DMS79 (cell line): ENCODE measurements at regions not wholly inside any gene's neighbourhood (a gene's known extent, or its start where the extent isn't known, plus 50 kb on each side); places are given as distances from the start of the nearest gene placed in this dataset.
A peak's percentile ranks its signal among the peaks of the same experiment; 100 is the strongest.
"Not testable (repeated sequence)": the region's sequence is repeated elsewhere in the genome, so short reads cannot be mapped to it uniquely, and the experiment has no call there.

Experiments
- DNase-seq: peaks from one replicate; lab custom pipeline; 2025; lab: John Stamatoyannopoulos, UW

DNA sequence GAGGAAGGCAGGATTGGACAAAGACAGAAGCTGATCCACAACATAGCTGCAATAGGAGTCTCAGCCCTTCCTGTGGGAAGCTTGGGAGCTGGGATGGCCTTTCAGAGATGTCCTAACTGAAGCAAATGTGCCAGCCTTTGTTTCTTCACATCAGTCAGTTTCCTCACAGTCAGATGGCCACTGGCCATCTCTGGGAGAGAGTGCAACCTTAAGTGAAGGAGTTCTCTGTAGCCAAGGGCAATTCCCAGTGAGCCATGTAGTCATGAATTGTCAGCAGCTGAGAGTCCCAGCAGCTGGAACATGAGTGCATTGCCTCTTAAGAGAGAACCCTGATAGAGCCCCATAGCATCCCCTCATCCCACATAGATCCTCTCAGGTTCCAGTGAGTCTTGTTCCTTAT, 89.1 kb upstream of the LIFR start:
- DNase-seq: no peak

DNA sequence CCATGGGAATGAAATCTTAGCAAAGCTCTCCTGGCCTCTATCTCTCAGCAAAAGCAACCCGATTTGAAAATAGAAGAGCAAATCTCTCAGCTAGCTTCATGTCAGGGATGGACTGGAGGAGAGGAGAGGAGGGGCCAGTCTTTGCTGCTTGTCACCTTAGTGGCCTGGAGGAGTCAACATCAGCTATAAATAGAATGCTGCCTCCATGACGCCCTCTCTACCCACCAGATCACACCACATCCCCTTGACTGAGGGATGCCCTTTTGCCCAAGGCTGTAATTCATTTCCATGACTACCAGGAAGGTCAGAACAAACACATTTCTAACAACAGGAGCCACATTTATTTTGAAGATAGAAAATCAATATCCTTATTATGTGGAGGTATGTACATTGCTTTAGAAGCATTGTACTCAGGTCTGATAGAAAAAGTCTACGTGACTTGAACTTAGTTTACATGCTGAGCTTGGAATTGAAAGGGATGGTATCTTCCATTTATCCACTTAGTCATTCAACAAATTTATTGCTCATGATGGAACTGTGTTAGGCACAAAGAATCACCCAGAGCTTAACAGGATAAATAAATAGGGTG, 92.4 kb upstream of the LIFR start:
- no peak for DNase-seq

DNA sequence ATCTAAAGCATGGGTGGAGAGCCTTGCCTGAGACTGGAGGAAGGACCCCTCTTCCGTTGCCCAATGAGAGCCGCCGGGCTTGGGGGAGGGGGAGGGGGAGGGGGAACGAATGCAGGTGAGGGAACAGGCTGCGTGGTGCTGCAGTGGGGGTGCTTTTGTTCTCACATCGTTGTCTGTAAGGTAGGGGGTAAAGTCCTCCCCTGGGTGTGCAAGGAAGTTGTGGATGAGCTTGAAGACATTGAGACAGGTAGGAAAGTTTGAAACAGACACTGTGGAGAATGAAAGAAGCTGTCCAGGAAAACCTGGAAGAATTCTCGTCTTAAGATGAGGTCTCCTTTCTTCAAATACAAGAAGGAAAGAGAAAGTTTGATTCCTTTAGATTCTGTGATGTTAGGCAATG, 94.1 kb upstream of the LIFR start:
- DNase-seq: no peak

DNA sequence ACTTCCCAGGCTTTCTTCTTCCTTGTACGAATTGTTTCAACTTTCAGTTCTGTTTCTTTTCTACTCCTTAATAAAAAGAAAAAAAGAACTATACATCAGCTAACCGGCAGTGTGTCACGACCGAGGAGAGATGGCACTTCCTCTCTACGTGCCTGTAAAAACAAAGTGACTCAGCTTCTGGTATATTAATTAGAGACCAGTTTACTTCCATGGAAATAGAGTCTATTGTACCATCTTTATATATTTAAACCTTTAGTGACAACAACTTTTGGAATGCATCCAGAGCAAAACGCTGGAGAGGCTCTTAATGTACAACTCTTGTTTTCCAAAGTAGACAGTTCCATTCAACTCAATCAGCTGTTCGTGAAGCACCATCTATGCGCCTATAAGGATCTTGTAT, 94.5 kb upstream of the LIFR start:
- DNase-seq: peak; percentile 6

DNA sequence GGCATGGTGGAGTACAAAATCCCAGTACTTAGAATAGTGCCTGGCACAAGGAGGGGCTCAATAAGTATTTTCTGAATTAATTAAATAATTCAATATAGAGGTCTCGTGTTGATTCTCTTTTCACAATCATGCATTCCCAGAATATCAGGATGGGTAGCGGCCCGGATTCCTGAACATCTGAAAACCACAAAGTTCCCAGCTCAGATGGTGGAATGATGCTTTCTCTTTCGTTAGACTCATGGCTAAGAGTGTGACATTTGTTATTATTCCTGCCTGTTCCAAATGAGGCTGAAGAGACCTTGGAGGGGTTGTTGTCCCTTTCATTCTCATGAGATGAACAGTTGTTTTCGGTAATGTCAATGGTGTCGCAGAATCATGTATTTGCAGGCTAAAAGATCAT, 95.4 kb upstream of the LIFR start:
- no peak for DNase-seq

DNA sequence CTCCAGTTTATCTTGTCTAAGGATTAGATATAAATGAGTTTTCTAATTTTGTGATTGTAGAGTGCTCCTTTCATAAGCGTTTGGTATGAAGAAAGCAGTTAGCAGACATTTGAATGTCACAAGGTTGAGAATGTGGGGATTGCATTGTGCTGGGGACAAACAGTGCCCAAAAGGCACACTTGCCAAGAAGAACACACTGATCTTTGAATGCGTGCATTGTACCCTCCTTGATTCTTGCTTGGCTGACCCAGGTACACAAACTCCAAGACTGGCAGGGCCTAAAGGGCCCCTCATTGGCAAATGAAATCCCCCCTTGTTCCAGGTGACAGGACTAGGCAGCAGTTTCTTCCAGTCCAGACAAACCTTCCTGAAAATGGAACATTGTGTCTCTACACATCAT, 96.9 kb upstream of the LIFR start:
- DNase-seq: no peak

DNA sequence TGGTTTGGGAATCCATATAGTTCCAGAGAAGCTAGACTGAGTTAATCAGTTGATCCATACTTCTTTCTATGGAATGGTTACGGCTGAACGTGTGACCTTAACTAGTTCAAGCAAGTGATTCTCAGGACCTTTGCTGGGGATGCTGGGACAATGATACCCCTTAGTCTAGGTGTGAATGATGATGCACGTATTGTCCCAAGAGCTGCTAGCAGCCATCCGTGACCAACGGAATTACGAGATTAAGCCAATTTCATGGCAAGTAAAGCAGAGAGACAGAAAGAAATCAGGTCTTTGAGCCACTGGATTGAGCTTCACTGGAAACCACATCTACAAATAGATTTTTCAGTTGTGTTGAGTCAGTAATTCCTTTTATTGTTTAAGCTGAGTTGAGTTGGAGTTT, 99.2 kb upstream of the LIFR start:
- no peak for DNase-seq

DNA sequence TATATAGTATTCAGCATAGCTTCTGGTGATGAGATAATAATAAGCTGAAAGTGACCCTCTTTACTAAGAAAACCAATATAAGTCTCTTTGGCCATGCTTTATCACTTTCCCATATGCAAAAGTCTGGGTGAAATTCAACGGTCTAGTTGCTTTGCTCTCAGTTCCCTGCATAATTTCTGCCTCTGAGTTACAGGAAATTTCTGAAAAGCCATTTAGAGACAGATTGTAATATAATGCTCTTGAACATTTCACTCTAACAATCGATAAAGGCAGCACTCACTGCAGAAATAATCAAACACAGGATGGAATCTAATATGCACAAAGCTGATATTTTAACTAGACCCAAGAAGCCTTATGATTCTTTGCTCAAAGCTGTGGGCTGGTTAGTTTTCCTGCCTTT, 100.1 kb upstream of the LIFR start:
- no peak for DNase-seq

DNA sequence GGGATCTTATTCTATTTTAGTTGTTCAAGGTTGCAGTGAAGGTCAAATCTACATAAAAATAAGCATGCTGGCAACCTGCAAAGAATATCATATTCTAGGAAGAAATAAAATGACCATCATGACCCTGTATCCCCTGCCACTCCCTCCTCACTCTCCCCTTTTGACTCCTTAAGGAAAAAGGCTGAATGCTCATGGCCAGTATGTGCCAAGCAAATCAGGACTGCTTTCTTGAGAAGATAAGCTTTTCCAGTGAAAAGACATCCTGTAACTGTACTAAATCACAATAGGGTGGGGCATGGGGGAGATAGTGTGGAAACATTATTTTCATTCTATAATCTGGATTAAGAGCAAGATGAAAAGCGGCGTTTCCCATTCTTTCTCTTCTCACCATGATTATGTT, 100.6 kb upstream of the LIFR start:
- DNase-seq: no peak

DNA sequence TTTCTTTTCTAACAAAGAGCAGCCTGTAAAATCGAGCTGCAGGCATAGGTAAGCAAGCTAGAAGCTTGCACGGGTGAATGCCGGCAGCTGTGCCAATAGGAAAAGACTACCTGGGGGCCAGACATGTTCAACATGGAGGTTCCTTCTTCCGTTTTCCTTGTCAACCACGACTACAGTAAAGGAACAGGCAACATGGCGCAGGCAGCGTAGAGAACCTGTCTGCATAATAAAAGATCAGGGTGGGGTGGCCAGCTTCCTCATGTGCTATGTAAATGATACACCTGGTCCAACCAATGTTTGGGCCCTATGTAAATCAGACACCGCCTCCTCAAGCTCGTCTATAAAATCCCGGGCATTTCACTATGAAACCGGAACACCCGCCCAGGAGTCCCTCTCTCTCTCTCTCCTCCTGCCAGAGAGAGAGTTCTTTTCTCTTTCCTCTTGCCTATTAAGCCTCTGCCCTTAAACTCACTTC, 103.8 kb upstream of the LIFR start:
- DNase-seq: no peak

DNA sequence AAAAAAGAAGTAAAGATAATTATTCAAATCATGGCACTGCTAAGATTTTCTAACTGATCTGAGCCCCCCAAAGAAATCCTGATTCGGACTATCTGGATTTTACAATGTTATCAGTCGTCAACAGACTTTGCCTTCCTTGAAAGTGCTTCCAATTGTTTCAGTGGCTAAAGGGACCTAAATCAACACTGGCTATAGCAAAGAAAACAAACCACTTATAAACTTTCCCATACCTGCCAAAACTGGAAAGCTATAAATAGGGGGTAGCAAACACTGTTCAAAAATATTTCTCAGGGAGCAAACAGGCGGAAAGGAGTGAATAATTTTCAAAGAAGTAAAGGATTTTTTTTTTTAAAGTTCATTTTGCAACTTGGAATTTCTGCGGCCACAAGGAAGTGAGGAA, 105.6 kb upstream of the LIFR start:
- no peak for DNase-seq

DNA sequence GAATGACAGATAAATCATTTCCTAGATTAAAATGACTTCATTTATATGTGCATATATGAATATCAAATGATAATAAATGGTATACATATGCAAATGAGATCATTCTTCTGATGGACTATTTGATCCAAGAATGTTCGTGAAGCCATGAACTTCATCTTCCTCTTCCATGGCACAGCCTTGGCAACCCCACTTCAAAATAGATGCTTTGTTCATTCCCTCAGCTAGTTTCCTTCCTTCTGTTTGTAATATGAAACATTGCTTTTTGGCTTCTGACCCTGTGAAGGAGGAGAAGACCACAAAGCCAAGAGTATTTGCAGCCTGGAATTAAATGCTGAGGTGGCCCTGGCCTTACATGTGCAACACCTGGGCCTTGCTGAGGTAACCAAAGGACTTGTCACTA, 106.8 kb upstream of the LIFR start:
- no peak for DNase-seq

DNA sequence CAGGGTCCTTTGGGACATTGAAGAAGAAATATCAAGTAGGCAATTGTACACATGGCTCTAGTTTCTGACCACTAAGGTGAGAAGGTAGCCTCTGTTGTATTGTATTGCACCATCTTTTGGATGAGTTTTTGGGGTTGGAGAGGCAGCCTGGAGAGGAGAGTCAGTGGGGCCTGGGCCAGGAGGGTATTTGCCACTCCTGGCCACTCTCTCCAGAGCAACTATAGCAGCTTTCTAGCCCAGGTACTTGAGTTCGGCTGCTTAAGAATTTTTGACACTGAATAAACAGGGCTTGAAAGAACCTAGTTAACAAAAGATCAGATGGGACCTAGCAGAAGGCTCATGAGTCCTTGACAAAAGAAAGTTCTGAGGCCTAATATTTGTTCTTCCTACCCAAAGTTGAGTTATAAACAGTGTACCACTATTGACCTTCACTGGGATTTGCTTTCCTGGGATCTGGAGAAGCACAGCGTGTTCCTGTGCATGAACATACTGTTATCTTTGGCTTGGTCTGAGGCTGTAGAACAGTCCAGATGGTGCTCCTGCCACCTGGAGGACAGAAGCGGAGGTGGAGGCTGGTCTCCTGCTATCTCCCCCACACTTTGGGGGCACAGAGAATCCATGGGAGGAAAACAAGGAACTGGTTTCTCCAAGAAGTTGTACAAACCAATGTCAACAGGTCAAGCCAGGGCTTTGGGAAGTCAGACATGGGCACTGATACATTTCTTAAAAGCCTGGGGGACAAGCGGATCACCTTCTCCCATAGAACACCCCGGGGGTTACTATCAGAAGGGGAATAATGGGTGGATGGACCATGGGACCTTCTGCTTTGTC, 110.4 kb upstream of the LIFR start:
- DNase-seq: no peak

DNA sequence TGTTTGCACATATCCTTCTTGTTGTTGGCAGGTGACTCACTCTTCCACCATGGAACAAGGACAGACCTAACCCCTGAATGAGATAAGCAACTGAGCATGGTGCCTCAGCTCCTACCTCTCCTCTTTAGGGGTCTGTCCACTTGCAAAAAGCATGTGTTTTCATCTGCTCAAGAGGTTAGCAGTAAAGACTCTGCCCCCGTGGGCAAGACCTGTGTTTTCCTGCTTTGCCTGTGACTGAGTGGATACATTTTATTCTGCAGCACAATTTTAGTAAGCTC, 111.0 kb upstream of the LIFR start:
- DNase-seq: no peak

DNA sequence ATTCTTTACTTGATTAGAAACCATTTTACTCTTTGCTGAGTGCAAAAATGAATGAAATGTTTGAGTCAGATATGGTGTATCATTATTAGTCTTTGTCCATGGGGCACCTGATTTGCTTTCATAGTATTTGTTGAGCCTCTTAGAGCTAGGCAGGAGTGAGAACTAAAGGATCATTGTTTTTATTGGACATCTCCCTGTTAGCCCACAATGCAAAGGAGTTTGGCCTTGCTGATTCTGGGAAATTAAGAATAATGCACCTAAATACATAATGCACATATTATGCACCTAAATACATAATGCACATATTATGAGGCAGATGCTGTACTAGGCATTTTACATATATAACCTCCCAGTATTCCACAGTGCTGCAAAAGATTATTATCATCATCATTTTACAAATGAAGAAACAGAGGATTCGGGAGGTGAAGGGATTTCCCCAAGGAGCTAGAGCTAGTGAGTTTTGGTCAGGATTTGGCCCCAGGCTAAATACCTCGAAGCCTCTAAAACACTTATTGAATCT, 113.0 kb upstream of the LIFR start:
- no peak for DNase-seq

DNA sequence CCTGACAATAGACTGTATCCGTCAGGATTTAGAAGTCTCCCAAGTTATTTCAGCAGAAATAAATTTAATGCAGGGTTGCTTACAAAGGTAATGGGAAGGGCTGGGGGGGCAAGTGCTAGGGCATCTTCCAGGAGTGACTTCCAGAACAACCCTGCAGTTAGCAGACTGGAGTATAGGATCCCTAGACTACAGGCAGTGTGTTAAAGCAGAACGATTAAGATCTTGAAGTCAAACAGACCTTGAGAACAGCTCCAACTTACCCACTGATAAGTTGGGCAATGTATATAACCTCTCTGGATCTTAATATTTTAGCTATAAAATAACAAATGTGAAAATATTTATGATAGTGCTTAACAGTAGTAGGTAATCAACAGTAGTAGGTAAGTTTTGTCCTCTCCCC, 113.6 kb upstream of the LIFR start:
- no peak for DNase-seq

DNA sequence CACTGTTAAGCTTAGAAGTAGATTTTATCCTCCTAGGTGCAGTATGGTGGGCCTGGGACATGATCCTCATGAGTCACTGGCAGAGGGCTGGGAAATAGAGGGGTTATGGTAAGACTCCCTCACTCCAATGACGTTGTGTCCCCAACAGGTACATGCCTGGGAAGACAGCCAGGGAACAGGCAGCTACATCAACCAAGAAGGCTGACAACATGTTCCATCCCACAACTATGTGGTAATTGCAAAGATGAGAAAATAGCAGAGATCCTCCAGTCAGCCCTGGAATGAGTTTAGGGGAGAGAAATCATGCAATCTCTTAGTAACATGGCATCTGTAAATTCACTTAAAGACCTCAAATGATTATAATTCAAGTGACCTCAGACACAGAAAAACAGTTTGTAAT, 114.4 kb upstream of the LIFR start:
- no peak for DNase-seq

DNA sequence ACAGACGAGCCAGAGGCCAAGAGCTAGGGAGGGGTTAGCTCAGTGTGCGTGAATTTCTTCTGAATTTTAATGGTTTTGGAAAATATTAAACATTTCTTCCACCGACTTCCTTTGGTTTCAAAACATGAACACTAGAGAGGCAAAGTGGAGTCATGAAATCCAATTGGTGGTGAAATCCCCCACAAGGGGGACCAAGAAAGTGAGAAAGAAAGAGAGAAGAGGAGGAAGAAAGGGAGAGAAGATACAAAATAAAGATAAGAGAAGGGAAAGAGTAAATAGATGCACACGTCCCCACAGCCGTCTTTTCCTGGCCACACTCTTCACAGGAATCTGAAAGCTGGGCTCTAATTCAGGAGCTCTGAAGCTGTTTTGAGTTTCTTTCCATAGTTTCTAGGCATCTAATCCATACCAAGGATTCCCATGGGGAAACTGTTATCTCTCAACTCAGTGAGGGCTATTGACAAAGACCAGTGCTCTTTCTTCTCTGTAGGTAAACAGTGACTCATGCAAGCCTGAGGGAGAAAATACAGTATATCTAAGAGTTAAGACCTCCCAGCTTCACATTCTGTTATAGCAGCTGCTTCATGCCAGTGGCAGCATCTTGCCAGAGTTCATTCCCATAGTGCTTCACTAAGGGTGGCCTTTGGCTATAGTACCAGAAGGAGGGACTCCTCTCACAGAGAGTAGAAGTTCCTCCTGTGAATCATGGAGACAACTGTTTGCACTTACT, 115.8 kb upstream of the LIFR start:
- no peak for DNase-seq

DNA sequence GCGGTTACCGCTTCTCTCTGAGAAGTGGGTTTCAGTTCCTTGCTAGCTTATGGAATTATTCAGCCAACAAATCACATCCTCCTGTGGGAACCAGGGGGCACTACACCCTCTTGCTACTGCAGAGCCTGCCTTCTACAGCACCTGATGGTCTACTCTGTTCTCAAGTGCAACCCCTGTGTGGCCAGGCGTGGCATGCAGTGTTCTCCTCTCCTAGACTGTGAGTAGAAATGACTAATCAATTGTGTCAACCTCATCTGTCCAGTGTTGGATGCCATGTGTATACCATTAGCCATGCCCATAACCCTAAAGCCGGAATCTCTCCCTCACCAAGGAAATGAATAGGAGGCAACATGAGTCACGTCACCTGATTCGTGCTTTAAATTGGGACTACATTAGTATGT, 117.2 kb upstream of the LIFR start:
- DNase-seq: no peak

DNA sequence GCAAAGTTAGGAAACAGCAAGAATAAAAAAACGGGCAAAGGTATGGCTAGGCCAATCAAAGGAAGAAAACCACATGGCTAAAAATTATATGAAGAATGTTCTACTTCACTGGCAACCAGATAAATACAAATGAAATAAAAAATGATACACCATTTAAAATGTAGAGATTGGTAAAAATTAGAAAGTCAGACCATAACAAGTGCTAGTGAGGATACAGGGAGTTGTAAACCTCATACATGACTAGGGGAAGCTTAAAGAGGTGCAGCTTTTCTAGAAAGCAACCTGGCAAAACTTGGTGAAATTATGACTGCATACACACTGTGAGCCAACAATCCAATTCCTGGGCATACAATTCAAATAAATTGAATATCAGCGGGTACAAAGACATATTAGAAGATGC, 119.0 kb upstream of the LIFR start:
- DNase-seq: no peak

DNA sequence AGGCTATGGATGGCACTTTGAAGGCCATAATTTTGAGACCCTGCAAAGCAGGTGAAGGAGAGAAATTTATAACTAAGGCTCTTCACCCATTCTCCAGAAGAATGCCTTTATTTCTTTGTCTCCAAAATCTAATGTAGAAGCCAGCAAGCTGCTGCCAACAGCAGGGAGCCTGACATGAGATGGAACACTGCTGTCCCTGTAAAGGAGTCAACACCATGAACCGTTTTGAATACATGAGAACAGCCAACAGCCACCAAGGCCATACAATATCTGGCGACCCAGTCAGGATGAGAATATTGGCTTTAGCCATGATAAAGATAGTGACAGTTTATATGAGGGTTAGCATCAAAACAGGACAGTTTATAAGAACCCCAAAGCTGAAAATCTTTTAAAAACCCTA, 121.2 kb upstream of the LIFR start:
- DNase-seq: no peak

DNA sequence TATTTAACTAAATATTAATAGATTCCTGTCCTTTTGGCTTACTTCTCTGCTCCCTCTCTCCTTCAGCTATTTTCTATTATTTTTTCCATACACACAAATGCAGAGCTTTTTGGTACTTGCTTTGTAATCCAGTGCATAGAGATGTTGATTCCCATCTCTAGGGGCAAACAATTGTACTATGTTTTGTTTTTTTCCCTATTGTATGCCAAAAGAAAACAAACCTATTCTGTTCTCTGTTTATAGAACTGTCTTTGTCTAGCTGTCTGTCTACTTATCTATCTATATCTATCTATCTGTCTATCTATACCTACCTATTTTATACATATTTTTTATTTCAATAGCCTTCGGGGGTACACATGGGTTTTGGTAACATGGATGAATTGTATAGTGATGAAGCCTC, 121.6 kb upstream of the LIFR start:
- no peak for DNase-seq

DNA sequence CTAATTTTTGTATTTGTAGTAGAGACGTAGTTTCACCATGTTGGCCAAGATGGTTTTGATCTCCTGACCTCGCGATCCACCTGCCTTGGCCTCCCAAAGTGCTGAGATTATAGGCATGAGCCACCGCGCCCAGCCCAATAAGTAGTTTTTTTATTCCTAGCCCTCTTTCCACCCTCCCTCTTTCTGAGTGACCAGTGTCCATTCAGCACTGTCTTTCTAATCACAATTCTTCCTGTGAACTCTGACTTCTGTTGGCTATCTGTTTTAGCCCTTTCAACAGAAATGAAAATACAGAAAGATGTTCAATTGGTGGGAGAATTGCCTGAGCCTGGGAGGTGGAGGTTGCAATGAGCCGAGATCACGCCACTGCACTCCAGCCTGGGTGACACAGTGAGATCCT, 122.3 kb upstream of the LIFR start:
- DNase-seq: not testable (repeated sequence)
